K562 (cell line): ENCODE measurements at regions not wholly inside any gene's neighbourhood (a gene's known extent, or its start where the extent isn't known, plus 50 kb on each side); places are given as distances from the start of the nearest gene placed in this dataset.

Experiments
- ATAC-seq: fragments of 200-7000 bp; cut with Tn5 transposase; 3 replicates; pipeline ENCODE4 v1.9.1; 2020; ENCODE audit warnings: moderate library complexity
- BruUV-seq: library from RNA; stranded (reverse); fragments of 400-500 nt; replicated peaks from 2 replicates; lab custom pipeline; 2021; lab: Mats Ljungman, UMichigan
- CTCF ChIA-PET: fragments of 300-600 bp; formaldehyde crosslinking; extraction: SDS; loops from one replicate; lab custom pipeline; 2021; ENCODE audit warnings: low intra/inter-chr PET ratio; lab: Yijun Ruan, JAX
- POLR2A ChIA-PET: fragments of 300-600, 350-650 bp; sonication (Branson Sonifier 250); formaldehyde crosslinking; extraction: SDS; loops from one replicate; lab custom pipeline; 2021; ENCODE audit warnings: antibody characterized with exemption, inconsistent platforms; lab: Yijun Ruan, JAX
- DNase-seq, 4 experiments: peaks; one replicate each; pipeline versions ENCODE4 v3.0.0 to v3.0.0-alpha.2; 2011 to 2018; ENCODE audit warnings: low spot score in 3 of 4, mixed read lengths in 3 of 4; ENCODE audit errors: extremely low read depth in 1 of 4
- FAIRE-seq: peaks from 2 replicates; lab custom pipeline; 2011; peaks lifted over from hg19 to GRCh38; lab: Jason Lieb, UNC
- H2AFZ ChIP-seq: 2 replicates; pipeline ENCODE4 v1.6.0; 2011; ENCODE audit warnings: low read depth, low read length, control low read depth, inconsistent platforms
- H3K27ac ChIP-seq: fragments of 200-600 bp; 3 replicates; pipeline ENCODE4 v1.8.0; 2011; ENCODE audit warnings: low read depth, mild to moderate bottlenecking, control low read depth, inconsistent platforms, low read length, moderate library complexity, mixed read lengths; ENCODE audit errors: extremely low read depth
- H3K27me3 ChIP-seq, 2 experiments: fragments of 300-600 bp in 1 of 2; 2 replicates in 1 of 2; 3 replicates in 1 of 2; pipeline versions ENCODE4 v1.6.0 to v1.8.0; 2011; ENCODE audit warnings: inconsistent platforms in 2 of 2, low read length in 2 of 2, mild to moderate bottlenecking in 1 of 2, mixed read lengths in 1 of 2, moderate library complexity in 1 of 2; ENCODE audit not compliant: control insufficient read depth in 2 of 2, insufficient read depth in 2 of 2
- H3K36me3 ChIP-seq: fragments of 300-600 bp; 3 replicates; pipeline ENCODE4 v1.8.0; 2011; ENCODE audit warnings: mild to moderate bottlenecking, low read length, inconsistent platforms; ENCODE audit not compliant: control insufficient read depth, insufficient read depth
- H3K4me1 ChIP-seq, 2 experiments: fragments of 200-600 bp in 1 of 2; replicated peaks in 1 of 2; 2 replicates in 1 of 2; 3 replicates in 1 of 2; pipeline versions ENCODE4 v1.5.1 to v1.8.0; 2011; ENCODE audit warnings: inconsistent platforms in 2 of 2, low read length in 2 of 2, mild to moderate bottlenecking in 1 of 2, mixed read lengths in 1 of 2, moderate library complexity in 1 of 2; ENCODE audit not compliant: control insufficient read depth in 2 of 2, insufficient read depth in 2 of 2
- H3K4me2 ChIP-seq: 2 replicates; pipeline ENCODE4 v1.6.1; 2011; ENCODE audit warnings: low read length, control low read depth, inconsistent platforms, mixed read lengths; ENCODE audit not compliant: insufficient read depth
- H3K4me3 ChIP-seq: fragments of 200-600 bp; sonication (generic), shearing (Covaris generic); 2 replicates; pipeline ENCODE4 v1.5.1; 2016; ENCODE audit warnings: control low read depth, inconsistent platforms
- H3K79me2 ChIP-seq: fragments of 200-600 bp; 3 replicates; pipeline ENCODE4 v1.8.0; 2011; ENCODE audit warnings: low read length, inconsistent platforms; ENCODE audit not compliant: control insufficient read depth, insufficient read depth
- H3K9ac ChIP-seq, 2 experiments: 2 replicates each; pipeline versions ENCODE4 v1.6.0 to v1.6.1; 2011; ENCODE audit warnings: low read depth in 2 of 2, low read length in 2 of 2, control low read depth in 1 of 2, inconsistent platforms in 1 of 2, mild to moderate bottlenecking in 1 of 2, mixed read lengths in 1 of 2; ENCODE audit not compliant: insufficient read depth in 1 of 2
- H3K9me1 ChIP-seq: one replicate; pipeline ENCODE4 v1.6.0; 2011; ENCODE audit warnings: inconsistent platforms, mild to moderate bottlenecking, low read length, moderate library complexity; ENCODE audit not compliant: control insufficient read depth, insufficient read depth
- H3K9me3 ChIP-seq: replicated peaks from 2 replicates; pipeline ENCODE4 v1.5.1; 2011; ENCODE audit warnings: low read depth, low read length, inconsistent platforms; ENCODE audit not compliant: control insufficient read depth, insufficient read depth
- H4K20me1 ChIP-seq: replicated peaks from 2 replicates; pipeline ENCODE4 v1.6.1; 2011; ENCODE audit warnings: low read length, inconsistent platforms, mixed read lengths; ENCODE audit not compliant: control insufficient read depth, insufficient read depth
- E2F3 ChIP-seq: fragments of 250-450 bp; sonication (Bioruptor Pico); IDR thresholded peaks from 2 replicates; pipeline ENCODE4 v1.4.0; 2020; ENCODE audit warnings: mild to moderate bottlenecking
- MEF2D ChIP-seq: conservative IDR thresholded peaks from 2 replicates; pipeline ENCODE4 v1.6.1; 2016; ENCODE audit warnings: low read depth, missing genetic modification characterization, missing compliant biosample characterization
- PCBP2 ChIP-seq: fragments of 200-400 bp; formaldehyde crosslinking; IDR thresholded peaks from 2 replicates; pipeline ENCODE4 v1.6.1; 2018; ENCODE audit warnings: low read length, low read depth, mild to moderate bottlenecking, moderate library complexity; ENCODE audit not compliant: poor library complexity, severe bottlenecking
- RCOR1 ChIP-seq, 2 experiments: IDR thresholded peaks; 2 replicates each; pipeline ENCODE4 v1.6.1; 2012; ENCODE audit warnings: low read depth in 2 of 2, low read length in 2 of 2, borderline replicate concordance in 1 of 2, improper control_type of control experiment in 1 of 2
- TOE1 ChIP-seq, 2 experiments: fragments of 450-650 bp in 1 of 2; sonication (generic) in 1 of 2; formaldehyde crosslinking in 1 of 2; IDR thresholded peaks; 2 replicates each; pipeline versions ENCODE4 v1.7.1 to v1.8.0; 2016 to 2022; ENCODE audit warnings: borderline replicate concordance in 2 of 2, mild to moderate bottlenecking in 2 of 2, antibody characterized with exemption in 1 of 2, inconsistent platforms in 1 of 2, low read depth in 1 of 2, missing genetic modification reagents in 1 of 2, moderate library complexity in 1 of 2
- ZFP1 ChIP-seq: fragments of 450-650 bp; formaldehyde crosslinking; IDR thresholded peaks from 2 replicates; pipeline ENCODE4 v1.4.0; 2020; ENCODE audit warnings: mild to moderate bottlenecking, mixed read lengths
- in situ Hi-C: fragments of 300-500 bp; cut with MboI; formaldehyde crosslinking; loops from 4 replicates; pipeline ENCODE4 v1.15.0; 2018; ENCODE audit warnings: inconsistent platforms, mixed read lengths
- intact Hi-C: fragments of 100-400 bp; cut with micrococcal nuclease; formaldehyde crosslinking; loops from 2 replicates; pipeline ENCODE4 v1.14.2; 2022
- TF ChIP-seq, protein P1 (sequence below): sonication (generic); formaldehyde crosslinking; IDR thresholded peaks from 2 replicates; pipeline ENCODE4 v1.8.0; 2022; ENCODE audit warnings: mild to moderate bottlenecking, missing genetic modification reagents, borderline replicate concordance

DNA sequence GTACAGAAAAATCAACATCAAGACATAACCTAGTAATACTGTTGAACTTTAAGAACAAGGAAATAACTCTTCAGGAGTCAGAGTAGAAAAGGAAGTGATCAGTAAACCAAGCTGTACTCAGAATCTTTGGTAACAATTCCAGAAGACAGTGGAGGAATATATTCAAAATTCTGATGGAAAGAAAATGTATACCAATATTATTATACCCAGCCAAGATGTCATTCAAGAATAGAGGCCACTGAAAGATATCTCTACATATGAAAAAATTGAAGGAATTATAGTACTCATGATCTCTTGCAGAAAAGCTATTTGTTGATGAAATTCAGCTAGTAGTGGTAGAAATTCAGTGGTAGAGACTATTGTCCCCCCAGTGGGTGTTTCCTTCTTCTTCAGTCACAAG lies 182.6 kb upstream of the ZMIZ1 start:
- intact Hi-C loops, result no loop called here
- H3K36me3 ChIP-seq, result no peaks in the 10 kb centered on the region
- H3K9me3 ChIP-seq, result peaks cover 3% of the 10 kb centered on the region; the same call in 1 of the 2 replicates
- ChIA-PET CTCF (no interaction called here), POLR2A (interaction anchor here (0.6 kb wide), 1 partner anchor 9 kb away, joined by 3 read pairs; no protein-coding TSS in a partner anchor)
- TF ChIP-seq MEF2D (tag), result no peak
- peak; percentile 79; the same call in 1 of the 2 replicates for TF ChIP-seq ZFP1
- no peak for TF ChIP-seq PCBP2
- TF ChIP-seq, protein P1, sequence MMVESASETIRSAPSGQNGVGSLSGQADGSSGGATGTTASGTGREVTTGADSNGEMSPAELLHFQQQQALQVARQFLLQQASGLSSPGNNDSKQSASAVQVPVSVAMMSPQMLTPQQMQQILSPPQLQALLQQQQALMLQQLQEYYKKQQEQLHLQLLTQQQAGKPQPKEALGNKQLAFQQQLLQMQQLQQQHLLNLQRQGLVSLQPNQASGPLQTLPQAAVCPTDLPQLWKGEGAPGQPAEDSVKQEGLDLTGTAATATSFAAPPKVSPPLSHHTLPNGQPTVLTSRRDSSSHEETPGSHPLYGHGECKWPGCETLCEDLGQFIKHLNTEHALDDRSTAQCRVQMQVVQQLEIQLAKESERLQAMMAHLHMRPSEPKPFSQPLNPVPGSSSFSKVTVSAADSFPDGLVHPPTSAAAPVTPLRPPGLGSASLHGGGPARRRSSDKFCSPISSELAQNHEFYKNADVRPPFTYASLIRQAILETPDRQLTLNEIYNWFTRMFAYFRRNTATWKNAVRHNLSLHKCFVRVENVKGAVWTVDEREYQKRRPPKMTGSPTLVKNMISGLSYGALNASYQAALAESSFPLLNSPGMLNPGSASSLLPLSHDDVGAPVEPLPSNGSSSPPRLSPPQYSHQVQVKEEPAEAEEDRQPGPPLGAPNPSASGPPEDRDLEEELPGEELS (CRISPR knock-in tag), result no peak
- TF ChIP-seq E2F3 (CRISPR knock-in tag), result no peak
- TF ChIP-seq RCOR1 (IDR thresholded peaks at IDR 0.05; ENCODE audit: borderline replicate concordance in 1 of 2, low read depth in 2 of 2, low read length in 2 of 2), result no peak
- TF ChIP-seq TOE1 (IDR thresholded peaks at IDR 0.05; ENCODE audit: borderline replicate concordance), result no peak
- TF ChIP-seq TOE1 (CRISPR knock-in tag; IDR thresholded peaks at IDR 0.05; ENCODE audit: borderline replicate concordance, low read depth), result no peak
- H2AFZ ChIP-seq, result no peak overlapping the region
- no peak overlapping the region for H3K4me2 ChIP-seq
- no peaks in the 10 kb centered on the region; a peak in 2 of 5 replicates for H3K27me3 ChIP-seq
- DNase-seq (no peak), ATAC-seq (no peak), FAIRE-seq (no peak)
- H3K9ac ChIP-seq, result no peak overlapping the region
- in situ Hi-C loops, result no loop called here
- BruUV-seq, result no TSS peak
- H4K20me1 ChIP-seq, result no peaks in the 10 kb centered on the region
- H3K9me1 ChIP-seq, result no peaks in the 10 kb centered on the region
- no peak overlapping the region for H3K4me3 ChIP-seq
- H3K27ac ChIP-seq, result no peak overlapping the region
- no peaks in the 10 kb centered on the region for H3K79me2 ChIP-seq
- H3K4me1 ChIP-seq, result no peaks in the 10 kb centered on the region
